ENCODE measurements at regions not wholly inside any gene's neighbourhood (a gene's known extent, or its start where the extent isn't known, plus 50 kb on each side); places are given as distances from the start of the nearest gene placed in this dataset.

- H3K27me3 ChIP-seq (ENCODE audit: insufficient read depth, low read depth, low read length): no peaks in the 10 kb centered on the region
Measured at GRCh38 chr6:53428886-53429285, 80.1 kb upstream of the ELOVL5 start.

DNA sequence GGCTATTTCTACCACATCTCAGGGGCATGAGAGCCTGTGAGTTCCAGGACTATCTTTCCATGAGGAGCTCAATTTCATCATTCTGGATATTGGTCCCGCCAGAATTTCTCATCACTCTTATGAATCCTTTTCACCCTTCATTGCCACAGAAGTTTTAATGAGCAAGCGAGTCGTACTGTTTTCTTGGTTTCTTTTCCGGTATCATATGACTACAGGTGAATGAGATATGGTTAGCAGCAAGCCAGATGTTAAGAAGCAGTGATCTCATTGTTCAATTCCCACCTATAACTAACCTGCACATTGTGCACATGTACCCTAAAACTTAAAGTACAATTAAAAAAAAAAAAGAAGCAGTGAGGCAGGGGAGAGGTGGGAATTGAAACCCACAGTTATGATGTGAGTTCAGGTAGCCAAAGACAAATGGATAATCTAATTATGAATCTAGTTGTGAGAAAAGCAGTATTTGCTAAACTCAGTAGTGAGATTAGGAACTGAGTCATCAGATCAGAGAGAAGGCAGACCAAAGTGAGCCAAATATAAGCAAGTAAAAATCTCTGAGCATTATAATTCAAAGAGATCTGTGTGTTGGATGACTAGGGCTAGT lies 78.0 kb upstream of the ELOVL5 start:
- Histone ChIP-seq H3F3A (ENCODE audit: insufficient read depth, low read length, poor library complexity, severe bottlenecking) (no peaks in the 10 kb centered on the region), H3K27me3 (ENCODE audit: insufficient read depth, low read depth, low read length) (no peaks in the 10 kb centered on the region), H3K79me2 (replicated peaks; ENCODE audit: insufficient read depth, low read length) (no peaks in the 10 kb centered on the region), H3K36me3 (ENCODE audit: insufficient read depth, low read length) (no peaks in the 10 kb centered on the region), H4K20me1 (ENCODE audit: insufficient read depth) (no peaks in the 10 kb centered on the region), H2AFZ (ENCODE audit: low read depth, low read length) (no peak overlapping the region), H3K27ac (ENCODE audit: low read length) (no peak overlapping the region), H3K9me3 (ENCODE audit: low read length) (no peaks in the 10 kb centered on the region), H3K4me2 (ENCODE audit: low read length) (no peak overlapping the region), H3K9ac (ENCODE audit: low read length) (no peak overlapping the region), H3K9me2 (ENCODE audit: insufficient read depth, low read length) (no peaks in the 10 kb centered on the region), H3K4me3 (ENCODE audit: low read length) (no peak overlapping the region)
- TF ChIP-seq MXI1 (conservative IDR thresholded peaks at IDR 0.05; ENCODE audit: poor library complexity, severe bottlenecking) (no peak), TAF1 (IDR thresholded peaks at IDR 0.05; ENCODE audit: low read depth) (no peak), POLR2AphosphoS5 (IDR thresholded peaks at IDR 0.05) (no peak), EZH2 (IDR thresholded peaks at IDR 0.05; ENCODE audit: borderline replicate concordance, insufficient read depth, low read length, poor library complexity, severe bottlenecking) (no peak), SMC3 (conservative IDR thresholded peaks at IDR 0.05; ENCODE audit: poor library complexity) (no peak), EP300 (conservative IDR thresholded peaks at IDR 0.05; ENCODE audit: poor library complexity, severe bottlenecking) (no peak), RAD21 (conservative IDR thresholded peaks at IDR 0.05) (no peak)
- TF ChIP-seq, protein P1, sequence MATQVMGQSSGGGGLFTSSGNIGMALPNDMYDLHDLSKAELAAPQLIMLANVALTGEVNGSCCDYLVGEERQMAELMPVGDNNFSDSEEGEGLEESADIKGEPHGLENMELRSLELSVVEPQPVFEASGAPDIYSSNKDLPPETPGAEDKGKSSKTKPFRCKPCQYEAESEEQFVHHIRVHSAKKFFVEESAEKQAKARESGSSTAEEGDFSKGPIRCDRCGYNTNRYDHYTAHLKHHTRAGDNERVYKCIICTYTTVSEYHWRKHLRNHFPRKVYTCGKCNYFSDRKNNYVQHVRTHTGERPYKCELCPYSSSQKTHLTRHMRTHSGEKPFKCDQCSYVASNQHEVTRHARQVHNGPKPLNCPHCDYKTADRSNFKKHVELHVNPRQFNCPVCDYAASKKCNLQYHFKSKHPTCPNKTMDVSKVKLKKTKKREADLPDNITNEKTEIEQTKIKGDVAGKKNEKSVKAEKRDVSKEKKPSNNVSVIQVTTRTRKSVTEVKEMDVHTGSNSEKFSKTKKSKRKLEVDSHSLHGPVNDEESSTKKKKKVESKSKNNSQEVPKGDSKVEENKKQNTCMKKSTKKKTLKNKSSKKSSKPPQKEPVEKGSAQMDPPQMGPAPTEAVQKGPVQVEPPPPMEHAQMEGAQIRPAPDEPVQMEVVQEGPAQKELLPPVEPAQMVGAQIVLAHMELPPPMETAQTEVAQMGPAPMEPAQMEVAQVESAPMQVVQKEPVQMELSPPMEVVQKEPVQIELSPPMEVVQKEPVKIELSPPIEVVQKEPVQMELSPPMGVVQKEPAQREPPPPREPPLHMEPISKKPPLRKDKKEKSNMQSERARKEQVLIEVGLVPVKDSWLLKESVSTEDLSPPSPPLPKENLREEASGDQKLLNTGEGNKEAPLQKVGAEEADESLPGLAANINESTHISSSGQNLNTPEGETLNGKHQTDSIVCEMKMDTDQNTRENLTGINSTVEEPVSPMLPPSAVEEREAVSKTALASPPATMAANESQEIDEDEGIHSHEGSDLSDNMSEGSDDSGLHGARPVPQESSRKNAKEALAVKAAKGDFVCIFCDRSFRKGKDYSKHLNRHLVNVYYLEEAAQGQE (IDR thresholded peaks at IDR 0.05; ENCODE audit: borderline replicate concordance): no peak
- TF ChIP-seq, protein P2, sequence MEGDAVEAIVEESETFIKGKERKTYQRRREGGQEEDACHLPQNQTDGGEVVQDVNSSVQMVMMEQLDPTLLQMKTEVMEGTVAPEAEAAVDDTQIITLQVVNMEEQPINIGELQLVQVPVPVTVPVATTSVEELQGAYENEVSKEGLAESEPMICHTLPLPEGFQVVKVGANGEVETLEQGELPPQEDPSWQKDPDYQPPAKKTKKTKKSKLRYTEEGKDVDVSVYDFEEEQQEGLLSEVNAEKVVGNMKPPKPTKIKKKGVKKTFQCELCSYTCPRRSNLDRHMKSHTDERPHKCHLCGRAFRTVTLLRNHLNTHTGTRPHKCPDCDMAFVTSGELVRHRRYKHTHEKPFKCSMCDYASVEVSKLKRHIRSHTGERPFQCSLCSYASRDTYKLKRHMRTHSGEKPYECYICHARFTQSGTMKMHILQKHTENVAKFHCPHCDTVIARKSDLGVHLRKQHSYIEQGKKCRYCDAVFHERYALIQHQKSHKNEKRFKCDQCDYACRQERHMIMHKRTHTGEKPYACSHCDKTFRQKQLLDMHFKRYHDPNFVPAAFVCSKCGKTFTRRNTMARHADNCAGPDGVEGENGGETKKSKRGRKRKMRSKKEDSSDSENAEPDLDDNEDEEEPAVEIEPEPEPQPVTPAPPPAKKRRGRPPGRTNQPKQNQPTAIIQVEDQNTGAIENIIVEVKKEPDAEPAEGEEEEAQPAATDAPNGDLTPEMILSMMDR (IDR thresholded peaks at IDR 0.05; ENCODE audit: poor library complexity, severe bottlenecking): no peak

More at GRCh38 chr6:53428886-53429285, 80.1 kb upstream of the ELOVL5 start:
- Histone ChIP-seq H3K79me2 (replicated peaks; ENCODE audit: insufficient read depth, low read length) (no peaks in the 10 kb centered on the region), H3K4me3 (ENCODE audit: low read length) (no peak overlapping the region), H3K9me3 (ENCODE audit: low read length) (no peaks in the 10 kb centered on the region), H3K4me2 (ENCODE audit: low read length) (no peak overlapping the region), H2AFZ (ENCODE audit: low read depth, low read length) (no peak overlapping the region), H4K20me1 (ENCODE audit: insufficient read depth) (no peaks in the 10 kb centered on the region), H3K9ac (ENCODE audit: low read length) (no peak overlapping the region), H3K36me3 (ENCODE audit: insufficient read depth, low read length) (no peaks in the 10 kb centered on the region), H3K27ac (ENCODE audit: low read length) (no peak overlapping the region), H3F3A (ENCODE audit: insufficient read depth, low read length, poor library complexity, severe bottlenecking) (no peaks in the 10 kb centered on the region), H3K9me2 (ENCODE audit: insufficient read depth, low read length) (no peaks in the 10 kb centered on the region)
- TF ChIP-seq EP300 (conservative IDR thresholded peaks at IDR 0.05; ENCODE audit: poor library complexity, severe bottlenecking) (no peak), RAD21 (conservative IDR thresholded peaks at IDR 0.05) (no peak), TAF1 (IDR thresholded peaks at IDR 0.05; ENCODE audit: low read depth) (no peak), POLR2AphosphoS5 (IDR thresholded peaks at IDR 0.05) (no peak), SMC3 (conservative IDR thresholded peaks at IDR 0.05; ENCODE audit: poor library complexity) (no peak), EZH2 (IDR thresholded peaks at IDR 0.05; ENCODE audit: borderline replicate concordance, insufficient read depth, low read length, poor library complexity, severe bottlenecking) (no peak), MXI1 (conservative IDR thresholded peaks at IDR 0.05; ENCODE audit: poor library complexity, severe bottlenecking) (no peak)
- TF ChIP-seq, protein P1 (IDR thresholded peaks at IDR 0.05; ENCODE audit: borderline replicate concordance): no peak
- TF ChIP-seq, protein P2 (IDR thresholded peaks at IDR 0.05; ENCODE audit: poor library complexity, severe bottlenecking): no peak

Data from neural cell (in vitro differentiated cells).